GM12878 (cell line): ENCODE measurements at regions not wholly inside any gene's neighbourhood (a gene's known extent, or its start where the extent isn't known, plus 50 kb on each side); places are given as distances from the start of the nearest gene placed in this dataset.

ENCODE experiments used
- ATAC-seq: fragments of 200-7000 bp; cut with Tn5 transposase; 3 replicates; pipeline ENCODE4 v1.9.1; 2020; ENCODE audit warnings: mild to moderate bottlenecking, moderate library complexity
- BruUV-seq: library from RNA; stranded (reverse); fragments of 400-500 nt; replicated peaks from 2 replicates; lab custom pipeline; 2021; lab: Mats Ljungman, UMichigan
- CTCF ChIA-PET: fragments of 300-600 bp; sonication (Branson Sonifier 250); formaldehyde crosslinking; extraction: SDS; loops from one replicate; lab custom pipeline; 2021; ENCODE audit warnings: inconsistent platforms; lab: Yijun Ruan, JAX
- POLR2A ChIA-PET: fragments of 350-600 bp; formaldehyde crosslinking; extraction: SDS; loops from one replicate; lab custom pipeline; 2021; ENCODE audit warnings: inconsistent platforms; lab: Charles Lee
- RAD21 ChIA-PET: fragments of 300-600 bp; sonication (Branson Sonifier 250); formaldehyde crosslinking; loops from one replicate; lab custom pipeline; 2023; ENCODE audit warnings: antibody characterized with exemption; ENCODE audit not compliant: unreplicated experiment; lab: Charles Lee
- SMC1A ChIA-PET: fragments of 300-600 bp; sonication (Branson Sonifier 250); formaldehyde crosslinking; loops from one replicate; lab custom pipeline; 2023; ENCODE audit not compliant: unreplicated experiment, uncharacterized antibody; lab: Charles Lee
- DNase-seq: peaks from one replicate; pipeline ENCODE4 v3.0.0-alpha.2; 2011; ENCODE audit warnings: low read depth, low spot score
- FAIRE-seq: peaks from 3 replicates; lab custom pipeline; 2011; peaks lifted over from hg19 to GRCh38; lab: Jason Lieb, UNC
- H2AFZ ChIP-seq: 2 replicates; pipeline ENCODE4 v1.6.0; 2011; ENCODE audit warnings: low read depth, low read length, control low read depth; ENCODE audit not compliant: control insufficient read depth
- H3K27ac ChIP-seq: 2 replicates; pipeline ENCODE4 v1.5.1; 2011; ENCODE audit warnings: control low read depth; ENCODE audit not compliant: control insufficient read depth, insufficient read depth
- H3K27me3 ChIP-seq, 2 experiments: replicated peaks in 1 of 2; 2 replicates each; pipeline versions ENCODE4 v1.6.0 to v1.6.1; 2011; ENCODE audit warnings: low read length in 1 of 2; ENCODE audit not compliant: control insufficient read depth in 2 of 2, insufficient read depth in 2 of 2
- H3K36me3 ChIP-seq, 2 experiments: 2 replicates each; pipeline ENCODE4 v1.5.1; 2011; ENCODE audit warnings: low read length in 1 of 2; ENCODE audit not compliant: control insufficient read depth in 2 of 2, insufficient read depth in 2 of 2
- H3K4me1 ChIP-seq: 2 replicates; pipeline ENCODE4 v1.6.1; 2011; ENCODE audit warnings: mild to moderate bottlenecking, low read length, moderate library complexity, mixed read lengths; ENCODE audit not compliant: control insufficient read depth, insufficient read depth
- H3K4me2 ChIP-seq: 2 replicates; pipeline ENCODE4 v1.6.0; 2011; ENCODE audit warnings: control low read depth; ENCODE audit not compliant: control insufficient read depth, insufficient read depth
- H3K4me3 ChIP-seq: fragments of 200-600 bp; sonication (generic); 2 replicates; pipeline ENCODE4 v1.5.1; 2016
- H3K79me2 ChIP-seq: 2 replicates; pipeline ENCODE4 v1.6.0; 2011; ENCODE audit warnings: low read length; ENCODE audit not compliant: control insufficient read depth, insufficient read depth
- H3K9ac ChIP-seq: 2 replicates; pipeline ENCODE4 v1.8.0; 2011; ENCODE audit warnings: low read length, control low read depth, mixed read lengths; ENCODE audit not compliant: control insufficient read depth, insufficient read depth
- H3K9me3 ChIP-seq: replicated peaks from 3 replicates; pipeline ENCODE4 v1.5.1; 2011; ENCODE audit warnings: mild to moderate bottlenecking, low read length; ENCODE audit not compliant: control insufficient read depth, insufficient read depth
- H4K20me1 ChIP-seq: 2 replicates; pipeline ENCODE4 v1.6.0; 2011; ENCODE audit not compliant: control insufficient read depth, insufficient read depth
- BACH1 ChIP-seq: fragments of 450-650 bp; IDR thresholded peaks from 2 replicates; pipeline ENCODE4 v1.6.1; 2017; ENCODE audit warnings: mild to moderate bottlenecking, borderline replicate concordance
- CBX3 ChIP-seq: fragments of 200-600 bp; sonication (generic); IDR thresholded peaks from 2 replicates; pipeline ENCODE4 v1.6.1; 2016; ENCODE audit warnings: low read depth, borderline replicate concordance
- CEBPZ ChIP-seq: fragments of 150-350 bp; IDR thresholded peaks from 2 replicates; pipeline ENCODE4 v1.6.1; 2016; ENCODE audit warnings: low read depth, low read length
- CHD1 ChIP-seq: IDR thresholded peaks from 2 replicates; pipeline ENCODE4 v1.6.1; 2012; ENCODE audit warnings: low read depth, low read length, improper control_type of control experiment
- FOXM1 ChIP-seq: IDR thresholded peaks from 2 replicates; pipeline ENCODE4 v1.6.1; 2012; ENCODE audit warnings: low read depth, mild to moderate bottlenecking, inconsistent platforms, low read length, moderate library complexity
- GABPA ChIP-seq: IDR thresholded peaks from 2 replicates; pipeline ENCODE4 v1.6.1; 2014; ENCODE audit warnings: antibody characterized with exemption, low read depth, mild to moderate bottlenecking, inconsistent platforms
- HDAC2 ChIP-seq: fragments of 200-600 bp; sonication (generic); IDR thresholded peaks from 2 replicates; pipeline ENCODE4 v1.6.1; 2017
- IRF5 ChIP-seq: fragments of 450-650 bp; IDR thresholded peaks from 2 replicates; pipeline ENCODE4 v1.6.1; 2017; ENCODE audit warnings: borderline replicate concordance
- KLF5 ChIP-seq: fragments of 450-650 bp; IDR thresholded peaks from 2 replicates; pipeline ENCODE4 v1.6.1; 2014; ENCODE audit warnings: mild to moderate bottlenecking; ENCODE audit not compliant: partially characterized antibody
- NBN ChIP-seq: fragments of 450-650 bp; IDR thresholded peaks from 2 replicates; pipeline ENCODE4 v1.6.1; 2016
- PML ChIP-seq: IDR thresholded peaks from 2 replicates; pipeline ENCODE4 v1.6.1; 2012; ENCODE audit warnings: low read length, inconsistent platforms
- RFX5 ChIP-seq: IDR thresholded peaks from 2 replicates; pipeline ENCODE4 v1.6.1; 2011; ENCODE audit warnings: low read depth, low read length, improper control_type of control experiment
- ZNF217 ChIP-seq: fragments of 450-650 bp; IDR thresholded peaks from 2 replicates; pipeline ENCODE4 v1.6.1; 2017; ENCODE audit warnings: antibody characterized with exemption, mild to moderate bottlenecking
- WGBS: methylation state at CpG from one replicate; pipeline ENCODE4 v1.1.6; 2016; ENCODE audit warnings: low lambda C conversion rate; ENCODE audit not compliant: insufficient replicate concordance, insufficient coverage; ENCODE audit errors: missing lambda C conversion rate; 5-methylcytosine and 5-hydroxymethylcytosine counted together
- in situ Hi-C: fragments of 300-500 bp; cut with MboI; formaldehyde crosslinking; loops from 9 replicates; pipeline ENCODE4 v1.14.3; 2018; ENCODE audit warnings: mixed read lengths
- intact Hi-C: fragments of 100-400 bp; cut with micrococcal nuclease; formaldehyde crosslinking; loops from one replicate; pipeline ENCODE4 v1.14.2; 2022; ENCODE audit not compliant: unreplicated experiment
- TF ChIP-seq, protein P1 (sequence below): fragments of 450-650 bp; IDR thresholded peaks from 2 replicates; pipeline ENCODE4 v1.6.1; 2017; ENCODE audit warnings: mild to moderate bottlenecking, moderate library complexity

GRCh38 chr6:14038467-14039437, 78.8 kb upstream of the CD83 start:
- CTCF ChIA-PET = interaction anchor here (0.7 to 3.1 kb wide), 15 partner anchors 8 to 243 kb away, joined by 3 to 27 read pairs (median 4); no protein-coding TSS in a partner anchor
- no TSS peak for BruUV-seq
- Histone ChIP-seq H3K9me3 (no peaks in the 10 kb centered on the region), H3K4me3 (no peak overlapping the region), H3K27me3 (no peaks in the 10 kb centered on the region; a peak in 1 of 4 replicates), H3K9ac (no peak overlapping the region), H2AFZ (no peak overlapping the region), H3K4me2 (no peak overlapping the region), H3K4me1 (peaks cover 14% of the 10 kb centered on the region), H3K27ac (no peak overlapping the region), H3K36me3 (no peaks in the 10 kb centered on the region), H3K79me2 (no peaks in the 10 kb centered on the region), H4K20me1 (no peaks in the 10 kb centered on the region)
- POLR2A ChIA-PET = no interaction called here
- RAD21 ChIA-PET = interaction anchor here (0.8 to 1.7 kb wide), 2 partner anchors 28 to 130 kb away, joined by 3 to 6 read pairs; no protein-coding TSS in a partner anchor
- ATAC-seq (no peak; the same call in 2 of the 3 replicates), DNase-seq (no peak), FAIRE-seq (no peak)
- WGBS = 14% methylated on average over 8 of the region's 8 CpGs
- no peak for TF ChIP-seq RFX5
- no peak for TF ChIP-seq NBN
- TF ChIP-seq, protein P1, sequence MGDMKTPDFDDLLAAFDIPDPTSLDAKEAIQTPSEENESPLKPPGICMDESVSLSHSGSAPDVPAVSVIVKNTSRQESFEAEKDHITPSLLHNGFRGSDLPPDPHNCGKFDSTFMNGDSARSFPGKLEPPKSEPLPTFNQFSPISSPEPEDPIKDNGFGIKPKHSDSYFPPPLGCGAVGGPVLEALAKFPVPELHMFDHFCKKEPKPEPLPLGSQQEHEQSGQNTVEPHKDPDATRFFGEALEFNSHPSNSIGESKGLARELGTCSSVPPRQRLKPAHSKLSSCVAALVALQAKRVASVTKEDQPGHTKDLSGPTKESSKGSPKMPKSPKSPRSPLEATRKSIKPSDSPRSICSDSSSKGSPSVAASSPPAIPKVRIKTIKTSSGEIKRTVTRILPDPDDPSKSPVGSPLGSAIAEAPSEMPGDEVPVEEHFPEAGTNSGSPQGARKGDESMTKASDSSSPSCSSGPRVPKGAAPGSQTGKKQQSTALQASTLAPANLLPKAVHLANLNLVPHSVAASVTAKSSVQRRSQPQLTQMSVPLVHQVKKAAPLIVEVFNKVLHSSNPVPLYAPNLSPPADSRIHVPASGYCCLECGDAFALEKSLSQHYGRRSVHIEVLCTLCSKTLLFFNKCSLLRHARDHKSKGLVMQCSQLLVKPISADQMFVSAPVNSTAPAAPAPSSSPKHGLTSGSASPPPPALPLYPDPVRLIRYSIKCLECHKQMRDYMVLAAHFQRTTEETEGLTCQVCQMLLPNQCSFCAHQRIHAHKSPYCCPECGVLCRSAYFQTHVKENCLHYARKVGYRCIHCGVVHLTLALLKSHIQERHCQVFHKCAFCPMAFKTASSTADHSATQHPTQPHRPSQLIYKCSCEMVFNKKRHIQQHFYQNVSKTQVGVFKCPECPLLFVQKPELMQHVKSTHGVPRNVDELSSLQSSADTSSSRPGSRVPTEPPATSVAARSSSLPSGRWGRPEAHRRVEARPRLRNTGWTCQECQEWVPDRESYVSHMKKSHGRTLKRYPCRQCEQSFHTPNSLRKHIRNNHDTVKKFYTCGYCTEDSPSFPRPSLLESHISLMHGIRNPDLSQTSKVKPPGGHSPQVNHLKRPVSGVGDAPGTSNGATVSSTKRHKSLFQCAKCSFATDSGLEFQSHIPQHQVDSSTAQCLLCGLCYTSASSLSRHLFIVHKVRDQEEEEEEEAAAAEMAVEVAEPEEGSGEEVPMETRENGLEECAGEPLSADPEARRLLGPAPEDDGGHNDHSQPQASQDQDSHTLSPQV = no peak
- no peak for TF ChIP-seq CHD1
- no peak for TF ChIP-seq BACH1
- TF ChIP-seq CBX3 = no peak
- TF ChIP-seq CEBPZ = no peak
- TF ChIP-seq KLF5 = no peak
- TF ChIP-seq PML = no peak
- TF ChIP-seq GABPA = no peak
- no peak for TF ChIP-seq ZNF217
- no peak for TF ChIP-seq IRF5
- no peak for TF ChIP-seq HDAC2
- no peak for TF ChIP-seq FOXM1
- intact Hi-C loops (no loop called here), in situ Hi-C loops (no loop called here)
- SMC1A ChIA-PET = interaction anchor here (0.6 to 1.9 kb wide), 8 partner anchors 9 to 490 kb away, joined by 3 to 6 read pairs (median 3); no protein-coding TSS in a partner anchor
